ENCODE measurements at regions not wholly inside any gene's neighbourhood (a gene's known extent, or its start where the extent isn't known, plus 50 kb on each side); places are given as distances from the start of the nearest gene placed in this dataset.

- no peak for DNase-seq (ENCODE audit: low spot score)
- in situ Hi-C loops (cut with HindIII; ENCODE audit: low sequenced_read_pairs): no loop called here
Observed at GRCh38 chr12:127273626-127274025, 993.3 kb upstream of the TMEM132C start.

GRCh38 chr12:127275416-127275815, 991.6 kb upstream of the TMEM132C start:
- in situ Hi-C loops (cut with HindIII; ENCODE audit: low sequenced_read_pairs): no loop called here
- DNase-seq (ENCODE audit: low spot score): no peak

- in situ Hi-C loops (cut with HindIII; ENCODE audit: low sequenced_read_pairs): no loop called here
- no peak for DNase-seq (ENCODE audit: low spot score)
Observed at GRCh38 chr12:127277882-127278281, 989.1 kb upstream of the TMEM132C start.

DNA sequence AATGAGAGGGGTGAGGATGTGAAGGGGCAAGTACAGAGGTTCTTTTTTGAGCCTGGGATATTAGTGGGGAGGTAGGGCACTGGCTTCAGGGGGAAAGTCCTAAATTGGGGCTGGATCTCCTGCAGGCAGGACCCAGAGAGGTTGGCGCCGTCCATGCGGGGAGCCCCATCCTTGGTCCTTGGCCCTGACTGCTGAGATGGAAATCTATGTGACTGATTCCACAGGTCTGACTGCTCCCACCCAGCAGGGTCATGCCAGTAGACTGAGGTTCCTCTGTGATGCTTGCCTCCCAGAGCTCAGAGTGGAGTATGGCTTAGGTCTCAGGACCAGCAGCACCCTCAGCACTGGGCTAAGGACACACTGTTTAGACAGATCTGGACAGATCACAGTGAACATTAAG, 988.6 kb upstream of the TMEM132C start:
- in situ Hi-C loops (cut with HindIII; ENCODE audit: low sequenced_read_pairs): no loop called here

DNA sequence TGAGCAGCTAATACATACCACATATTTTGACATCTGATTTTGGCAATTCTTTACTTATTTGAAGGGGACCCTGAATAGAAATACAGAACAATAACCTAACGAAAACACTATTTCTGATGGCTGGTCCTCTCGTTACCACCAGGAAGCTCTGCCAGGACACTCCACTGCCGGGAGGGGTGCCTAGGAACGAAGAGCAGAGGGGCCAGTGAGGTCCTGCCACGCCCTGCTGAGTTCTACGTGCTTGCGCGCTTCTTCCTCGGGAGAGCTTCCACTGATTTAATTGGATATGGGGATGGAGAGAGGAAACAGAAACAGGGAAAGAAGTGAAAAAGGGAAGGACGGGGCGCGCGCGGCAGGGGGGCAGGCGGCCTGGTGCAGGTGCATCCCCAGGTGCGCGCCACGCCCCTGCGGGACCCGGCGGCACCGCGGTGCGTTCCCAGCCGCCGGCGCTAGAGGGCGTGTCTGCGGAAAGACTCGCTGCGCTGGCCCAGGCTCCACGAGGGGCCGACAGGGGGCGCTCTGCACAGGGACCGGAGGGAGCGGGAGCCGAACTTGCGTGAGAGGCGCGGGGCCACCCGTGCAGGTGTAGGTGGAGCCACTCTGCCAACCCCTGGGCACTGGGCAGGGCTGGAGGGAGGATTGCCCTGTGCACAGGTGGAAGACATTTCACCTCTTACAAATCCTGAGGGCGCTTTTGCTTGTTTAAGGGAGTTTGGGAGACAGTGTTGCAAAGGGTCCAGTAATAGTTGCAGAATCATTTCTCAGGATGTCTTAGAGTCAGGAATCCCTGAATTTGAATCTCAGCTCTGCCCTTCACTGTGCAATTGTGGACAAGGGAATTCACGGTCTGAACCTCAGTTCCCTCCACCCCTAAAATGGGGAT, 986.3 kb upstream of the TMEM132C start:
- peak; percentile 27 for DNase-seq (ENCODE audit: low spot score)
- in situ Hi-C loops (cut with HindIII; ENCODE audit: low sequenced_read_pairs): no loop called here

More for the DNA sequence above, 988.6 kb upstream of the TMEM132C start:
- DNase-seq (ENCODE audit: low spot score): no peak

- DNase-seq (ENCODE audit: low spot score): no peak
- in situ Hi-C loops (cut with HindIII; ENCODE audit: low sequenced_read_pairs): no loop called here
Observed at GRCh38 chr12:127282786-127283565, 984.0 kb upstream of the TMEM132C start.

- DNase-seq (ENCODE audit: low spot score): no peak
- in situ Hi-C loops (cut with HindIII; ENCODE audit: low sequenced_read_pairs): no loop called here
Observed at GRCh38 chr12:127284021-127284420, 982.9 kb upstream of the TMEM132C start.

GRCh38 chr12:127284870-127285431, 982.0 kb upstream of the TMEM132C start:
- in situ Hi-C loops (cut with HindIII; ENCODE audit: low sequenced_read_pairs): no loop called here
- DNase-seq (ENCODE audit: low spot score): no peak

- DNase-seq (ENCODE audit: low spot score): no peak
- in situ Hi-C loops (cut with HindIII; ENCODE audit: low sequenced_read_pairs): no loop called here
Observed at GRCh38 chr12:127286281-127286680, 980.7 kb upstream of the TMEM132C start.

DNA sequence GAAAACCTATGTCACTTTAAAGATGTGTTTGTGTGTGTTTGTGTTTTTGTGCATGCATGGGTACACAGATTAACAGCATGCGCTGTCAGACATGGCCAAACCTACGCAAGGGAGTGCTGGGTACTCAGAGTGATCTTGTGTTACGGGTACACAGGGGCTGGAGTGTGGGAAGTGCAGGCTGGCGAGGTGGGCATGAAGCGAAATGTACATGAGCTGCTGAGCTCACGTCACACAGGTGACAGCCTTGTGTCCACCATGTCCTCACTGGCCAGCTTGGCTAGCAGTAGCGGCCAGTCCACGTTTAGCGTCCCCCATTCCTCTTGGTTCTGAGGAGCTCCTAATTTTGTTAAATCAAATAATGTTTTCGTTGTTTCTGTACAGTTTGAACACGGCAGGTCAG, 979.7 kb upstream of the TMEM132C start:
- in situ Hi-C loops (cut with HindIII; ENCODE audit: low sequenced_read_pairs): no loop called here
- no peak for DNase-seq (ENCODE audit: low spot score)

- no peak for DNase-seq (ENCODE audit: low spot score)
- in situ Hi-C loops (cut with HindIII; ENCODE audit: low sequenced_read_pairs): no loop called here
Observed at GRCh38 chr12:127290251-127290650, 976.7 kb upstream of the TMEM132C start.

DNA sequence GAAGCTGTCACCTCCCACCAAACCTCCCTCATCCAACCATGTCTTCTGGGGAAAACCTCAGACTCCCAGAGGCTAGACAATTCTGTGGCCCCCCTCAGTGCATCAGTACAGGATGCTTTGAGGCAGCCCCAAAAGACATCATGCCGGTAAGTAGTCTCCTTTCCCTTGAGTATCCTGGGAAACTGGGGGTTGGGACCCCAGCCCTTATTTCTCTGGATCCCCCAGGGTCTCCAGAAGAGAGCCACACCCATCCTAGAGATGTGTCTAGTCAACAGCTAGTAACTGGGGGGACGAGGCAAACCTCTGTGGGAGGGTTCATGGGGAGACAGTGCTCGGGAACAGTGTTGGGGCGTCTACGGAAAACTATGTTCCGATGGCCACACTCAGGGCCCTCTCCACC, 974.2 kb upstream of the TMEM132C start:
- no peak for DNase-seq (ENCODE audit: low spot score)
- in situ Hi-C loops (cut with HindIII; ENCODE audit: low sequenced_read_pairs): no loop called here

DNA sequence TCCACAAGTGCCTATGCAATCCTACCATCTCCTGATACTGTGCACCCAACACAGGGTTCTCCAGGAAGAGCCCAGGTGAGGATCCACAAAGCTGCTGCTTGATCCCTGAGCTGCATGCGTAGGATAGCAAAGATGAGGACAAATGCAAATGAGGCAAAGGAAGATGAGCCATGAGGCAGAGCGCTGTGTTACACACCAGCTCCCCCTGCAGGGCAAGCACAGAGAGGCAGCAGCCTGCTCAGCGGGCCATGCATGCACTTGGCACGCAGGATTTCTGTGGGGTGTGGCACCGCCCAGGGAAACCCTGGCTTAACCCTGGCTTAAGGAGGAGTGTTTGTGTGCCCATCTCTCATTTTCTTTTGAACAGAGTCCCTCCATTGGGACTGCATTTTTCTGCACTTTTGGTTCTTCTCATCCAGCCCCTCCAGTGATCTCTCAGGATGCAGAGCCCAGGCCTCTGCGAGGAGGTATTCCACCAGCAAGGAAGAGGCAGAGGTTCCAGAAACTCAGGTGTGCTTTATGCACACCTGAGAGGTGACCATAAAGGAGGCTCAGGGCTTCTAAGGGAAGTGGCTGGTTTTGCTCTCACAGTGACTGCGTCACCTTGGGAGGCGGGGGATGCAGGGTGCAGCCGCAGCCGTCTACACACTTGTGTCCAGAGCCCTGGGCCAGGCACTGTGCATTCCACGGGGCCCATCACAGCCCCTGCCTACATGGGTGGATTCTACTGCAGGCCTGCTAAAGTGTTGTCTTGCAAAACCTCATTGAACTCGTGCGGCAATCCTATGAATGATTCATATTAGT, 973.3 kb upstream of the TMEM132C start:
- no peak for DNase-seq (ENCODE audit: low spot score)
- in situ Hi-C loops (cut with HindIII; ENCODE audit: low sequenced_read_pairs): no loop called here

- in situ Hi-C loops (cut with HindIII; ENCODE audit: low sequenced_read_pairs): no loop called here
- peak; percentile 43 for DNase-seq (ENCODE audit: low spot score)
Observed at GRCh38 chr12:127294651-127295210, 972.2 kb upstream of the TMEM132C start.

DNA sequence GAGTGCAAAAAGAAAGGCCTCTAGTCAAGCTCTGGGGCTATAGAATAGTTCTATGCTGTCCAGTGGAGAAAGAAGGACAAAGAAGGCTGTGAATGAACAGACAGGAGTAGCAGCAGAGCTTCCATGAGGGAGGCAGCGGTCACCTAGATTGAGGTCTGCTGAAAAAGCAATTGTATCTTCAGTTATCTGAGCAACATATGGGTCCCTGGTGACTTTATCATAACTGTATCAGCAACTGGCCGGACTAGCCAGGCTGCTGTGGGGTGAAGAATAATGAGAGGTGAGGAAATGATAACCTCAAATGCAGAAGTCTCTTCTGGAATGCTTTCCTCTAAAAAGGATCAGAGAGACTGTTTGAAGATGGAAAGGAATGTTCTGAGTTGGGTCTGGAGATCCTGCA, 971.3 kb upstream of the TMEM132C start:
- in situ Hi-C loops (cut with HindIII; ENCODE audit: low sequenced_read_pairs): no loop called here
- no peak for DNase-seq (ENCODE audit: low spot score)

GRCh38 chr12:127296591-127296990, 970.4 kb upstream of the TMEM132C start:
- in situ Hi-C loops (cut with HindIII; ENCODE audit: low sequenced_read_pairs): no loop called here
- no peak for DNase-seq (ENCODE audit: low spot score)

DNA sequence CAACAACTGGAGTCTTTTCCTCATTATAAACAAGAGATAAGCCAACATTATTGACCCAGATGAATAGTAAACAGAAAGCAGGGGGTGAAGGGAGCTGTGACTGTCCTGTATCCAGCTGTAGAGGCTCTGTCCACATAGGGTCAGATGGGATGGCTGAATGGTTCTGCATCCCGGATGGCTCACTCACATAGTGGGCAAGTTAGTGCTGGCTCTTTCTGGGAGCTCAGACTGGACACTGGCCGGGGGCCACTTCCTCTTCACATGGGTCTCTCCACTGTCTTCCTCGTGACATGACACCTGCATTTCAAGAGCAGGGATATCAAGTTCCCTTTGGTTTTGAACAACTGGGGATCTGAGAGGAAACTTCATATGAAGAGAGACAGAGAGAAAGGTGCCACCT, 969.6 kb upstream of the TMEM132C start:
- in situ Hi-C loops (cut with HindIII; ENCODE audit: low sequenced_read_pairs): no loop called here

GRCh38 chr12:127300075-127300474, 966.9 kb upstream of the TMEM132C start:
- DNase-seq (ENCODE audit: low spot score): no peak
- in situ Hi-C loops (cut with HindIII; ENCODE audit: low sequenced_read_pairs): no loop called here

More for the DNA sequence above, 969.6 kb upstream of the TMEM132C start:
- DNase-seq (ENCODE audit: low spot score): no peak

GRCh38 chr12:127300753-127301152, 966.2 kb upstream of the TMEM132C start:
- in situ Hi-C loops (cut with HindIII; ENCODE audit: low sequenced_read_pairs): no loop called here

More at GRCh38 chr12:127300753-127301152, 966.2 kb upstream of the TMEM132C start:
- no peak for DNase-seq (ENCODE audit: low spot score)

Measured in G401 (cell line).